Upper lobe of left lung (tissue), 4 donors: ENCODE measurements at regions not wholly inside any gene's neighbourhood (a gene's known extent, or its start where the extent isn't known, plus 50 kb on each side); places are given as distances from the start of the nearest gene placed in this dataset.

Source experiments
- CTCF ChIP-seq, 6 experiments: fragments of 450-650 bp in 4 of 6; fragments of 200-600 bp in 2 of 6; sonication (generic) in 2 of 6; IDR thresholded peaks; one replicate each; pipeline ENCODE4 v1.5.1; 2016 to 2019; ENCODE audit warnings: antibody characterized with exemption in 6 of 6
- EP300 ChIP-seq, 4 donors: sonication (generic); formaldehyde crosslinking; IDR thresholded peaks; one replicate each; pipeline ENCODE4 v1.5.1; 2017; ENCODE audit warnings: antibody characterized with exemption in 4 of 4, control low read depth in 2 of 4
- POLR2A ChIP-seq, 4 donors: fragments of 450-650 bp; IDR thresholded peaks; one replicate each; pipeline ENCODE4 v1.5.1; 2016 to 2017; ENCODE audit warnings: antibody characterized with exemption in 4 of 4, mild to moderate bottlenecking in 2 of 4
- POLR2AphosphoS5 ChIP-seq, 2 donors: sonication (generic); formaldehyde crosslinking; IDR thresholded peaks; one replicate each; pipeline ENCODE4 v1.5.1; 2017; ENCODE audit warnings: antibody characterized with exemption in 2 of 2

- TF ChIP-seq POLR2AphosphoS5 (IDR thresholded peaks at IDR 0.05) (no peak), CTCF (IDR thresholded peaks at IDR 0.05) (no peak), EP300 (IDR thresholded peaks at IDR 0.05) (no peak), POLR2A (IDR thresholded peaks at IDR 0.05) (no peak)
Measured at GRCh38 chr7:119861385-119861784, 411.6 kb upstream of the KCND2 start.
